Activated naive CD4-positive, alpha-beta T cell treated with anti-CD3 and anti-CD28 coated beads for 36 hours (primary cell): ENCODE measurements at regions not wholly inside any gene's neighbourhood (a gene's known extent, or its start where the extent isn't known, plus 50 kb on each side); places are given as distances from the start of the nearest gene placed in this dataset.

Source experiments
- CTCF ChIA-PET: fragments of 350-600 bp; sonication (Branson Sonifier 250); formaldehyde crosslinking; loops from one replicate; lab custom pipeline; 2021; ENCODE audit warnings: antibody characterized with exemption; lab: Charles Lee
- DNase-seq: peaks from one replicate; pipeline ENCODE4 v3.0.0-alpha.2; 2020
- H3K27ac Mint-ChIP-seq: one replicate; pipeline ENCODE4 v1.8.0; 2021; ENCODE audit warnings: mild to moderate bottlenecking, mixed read lengths
- H3K27me3 Mint-ChIP-seq: one replicate; pipeline ENCODE4 v1.8.0; 2021; ENCODE audit warnings: low read depth, mixed read lengths
- H3K36me3 Mint-ChIP-seq: one replicate; pipeline ENCODE4 v1.8.0; 2021; ENCODE audit warnings: low read depth, mixed read lengths
- H3K4me1 Mint-ChIP-seq: one replicate; pipeline ENCODE4 v1.8.0; 2021; ENCODE audit warnings: low read depth, mixed read lengths
- H3K4me3 Mint-ChIP-seq: one replicate; pipeline ENCODE4 v1.8.0; 2021; ENCODE audit warnings: mild to moderate bottlenecking, moderate library complexity, mixed read lengths
- H3K9me3 Mint-ChIP-seq: one replicate; pipeline ENCODE4 v1.8.0; 2021; ENCODE audit warnings: mixed read lengths
- intact Hi-C: fragments of 100-400 bp; cut with micrococcal nuclease; formaldehyde crosslinking; loops from one replicate; pipeline ENCODE4 v1.15.1; 2023

GRCh38 chr11:70825893-70826540, 426.4 kb downstream of the SHANK2 start:
- Mint-ChIP-seq H3K9me3 (no peaks in the 10 kb centered on the region), H3K27me3 (peaks cover 39% of the 10 kb centered on the region), H3K4me1 (peaks cover 5% of the 10 kb centered on the region), H3K36me3 (no peaks in the 10 kb centered on the region), H3K4me3 (no peak overlapping the region), H3K27ac (no peak overlapping the region)
- intact Hi-C loops: no loop called here
- CTCF ChIA-PET: interaction anchor here (0.9 to 1.2 kb wide), 2 partner anchors 16 to 69 kb away, joined by 3 read pairs; no protein-coding TSS in a partner anchor
- no peak for DNase-seq

GRCh38 chr11:70826541-70827335, 425.6 kb downstream of the SHANK2 start:
- H3K27ac Mint-ChIP-seq: no peak overlapping the region
- CTCF ChIA-PET: interaction anchor here (0.6 to 1.2 kb wide), 4 partner anchors 10 to 1184 kb away, joined by 3 read pairs; no protein-coding TSS in a partner anchor
- no peaks in the 10 kb centered on the region for H3K36me3 Mint-ChIP-seq

GRCh38 chr11:70828593-70829082, 423.7 kb downstream of the SHANK2 start:
- CTCF ChIA-PET: no interaction called here
- DNase-seq: no peak
- H3K9me3 Mint-ChIP-seq: no peaks in the 10 kb centered on the region
- intact Hi-C loops: no loop called here
- H3K27ac Mint-ChIP-seq: no peak overlapping the region
- peaks cover 5% of the 10 kb centered on the region for H3K4me1 Mint-ChIP-seq
- no peaks in the 10 kb centered on the region for H3K36me3 Mint-ChIP-seq
- no peak overlapping the region for H3K4me3 Mint-ChIP-seq
- peaks cover 39% of the 10 kb centered on the region for H3K27me3 Mint-ChIP-seq

More at GRCh38 chr11:70826541-70827335, 425.6 kb downstream of the SHANK2 start:
- Mint-ChIP-seq H3K9me3 (no peaks in the 10 kb centered on the region), H3K4me1 (peaks cover 5% of the 10 kb centered on the region), H3K27me3 (peaks cover 43% of the 10 kb centered on the region), H3K4me3 (no peak overlapping the region)
- no peak for DNase-seq
- intact Hi-C loops: no loop called here

- H3K36me3 Mint-ChIP-seq: no peaks in the 10 kb centered on the region
- H3K4me1 Mint-ChIP-seq: peaks cover 5% of the 10 kb centered on the region
- DNase-seq: no peak
- CTCF ChIA-PET: no interaction called here
- no peak overlapping the region for H3K4me3 Mint-ChIP-seq
- intact Hi-C loops: no loop called here
- H3K27ac Mint-ChIP-seq: no peak overlapping the region
- H3K9me3 Mint-ChIP-seq: no peaks in the 10 kb centered on the region
- H3K27me3 Mint-ChIP-seq: peaks cover 34% of the 10 kb centered on the region
These were observed 423.1 kb downstream of the SHANK2 start for GRCh38 chr11:70829134-70829885.

GRCh38 chr11:70829886-70830272, 422.5 kb downstream of the SHANK2 start:
- CTCF ChIA-PET: interaction anchor here (0.6 kb wide), 1 partner anchor 49 kb away, joined by 4 read pairs; no protein-coding TSS in a partner anchor
- Mint-ChIP-seq H3K36me3 (no peaks in the 10 kb centered on the region), H3K9me3 (no peaks in the 10 kb centered on the region), H3K4me1 (peaks cover 5% of the 10 kb centered on the region), H3K27ac (no peak overlapping the region), H3K27me3 (peaks cover 28% of the 10 kb centered on the region), H3K4me3 (no peak overlapping the region)
- no peak for DNase-seq
- intact Hi-C loops: no loop called here

- Mint-ChIP-seq H3K4me1 (no peaks in the 10 kb centered on the region), H3K27me3 (peaks cover 8% of the 10 kb centered on the region), H3K27ac (no peak overlapping the region), H3K9me3 (peaks cover 3% of the 10 kb centered on the region), H3K4me3 (no peak overlapping the region), H3K36me3 (no peaks in the 10 kb centered on the region)
- no peak for DNase-seq
- CTCF ChIA-PET: interaction anchor here (1.2 kb wide), 1 partner anchor 15 kb away, joined by 3 read pairs; no protein-coding TSS in a partner anchor
- intact Hi-C loops: no loop called here
These were observed 419.4 kb downstream of the SHANK2 start for GRCh38 chr11:70833011-70833410.

- Mint-ChIP-seq H3K27ac (no peak overlapping the region), H3K9me3 (peaks cover 8% of the 10 kb centered on the region)
These were observed 418.8 kb downstream of the SHANK2 start for GRCh38 chr11:70833554-70833953.

GRCh38 chr11:70834277-70834940, 418.0 kb downstream of the SHANK2 start:
- intact Hi-C loops: no loop called here
- Mint-ChIP-seq H3K27ac (no peak overlapping the region), H3K4me3 (no peak overlapping the region), H3K27me3 (peaks cover 3% of the 10 kb centered on the region), H3K9me3 (peaks cover 10% of the 10 kb centered on the region), H3K36me3 (peaks cover 2% of the 10 kb centered on the region), H3K4me1 (no peaks in the 10 kb centered on the region)
- DNase-seq: no peak
- CTCF ChIA-PET: interaction anchor here (1.2 kb wide), 1 partner anchor 16 kb away, joined by 3 read pairs; no protein-coding TSS in a partner anchor

More at GRCh38 chr11:70833554-70833953, 418.8 kb downstream of the SHANK2 start:
- CTCF ChIA-PET: interaction anchor here (1.2 kb wide), 1 partner anchor 16 kb away, joined by 3 read pairs; no protein-coding TSS in a partner anchor
- Mint-ChIP-seq H3K4me3 (no peak overlapping the region), H3K36me3 (peaks cover 2% of the 10 kb centered on the region), H3K4me1 (no peaks in the 10 kb centered on the region), H3K27me3 (peaks cover 6% of the 10 kb centered on the region)
- DNase-seq: no peak
- intact Hi-C loops: no loop called here

GRCh38 chr11:70834984-70835560, 417.3 kb downstream of the SHANK2 start:
- Mint-ChIP-seq H3K27me3 (peaks cover 3% of the 10 kb centered on the region), H3K9me3 (peaks cover 10% of the 10 kb centered on the region), H3K36me3 (peaks cover 2% of the 10 kb centered on the region), H3K4me1 (no peaks in the 10 kb centered on the region), H3K4me3 (no peak overlapping the region), H3K27ac (no peak overlapping the region)
- CTCF ChIA-PET: no interaction called here
- intact Hi-C loops: no loop called here
- DNase-seq: no peak

GRCh38 chr11:70836071-70836470, 416.3 kb downstream of the SHANK2 start:
- CTCF ChIA-PET: no interaction called here
- Mint-ChIP-seq H3K4me1 (no peaks in the 10 kb centered on the region), H3K36me3 (peaks cover 2% of the 10 kb centered on the region), H3K4me3 (no peak overlapping the region), H3K9me3 (peaks cover 10% of the 10 kb centered on the region), H3K27me3 (peaks cover 3% of the 10 kb centered on the region), H3K27ac (no peak overlapping the region)
- DNase-seq: no peak
- intact Hi-C loops: no loop called here

- H3K9me3 Mint-ChIP-seq: peaks cover 10% of the 10 kb centered on the region
- DNase-seq: no peak
- H3K27me3 Mint-ChIP-seq: peaks cover under 1% of the 10 kb centered on the region
- intact Hi-C loops: no loop called here
- CTCF ChIA-PET: interaction anchor here (0.6 kb wide), 1 partner anchor 768 kb away, joined by 3 read pairs; no protein-coding TSS in a partner anchor
- H3K36me3 Mint-ChIP-seq: peaks cover 2% of the 10 kb centered on the region
- no peaks in the 10 kb centered on the region for H3K4me1 Mint-ChIP-seq
- H3K27ac Mint-ChIP-seq: no peak overlapping the region
- no peak overlapping the region for H3K4me3 Mint-ChIP-seq
These were observed 414.2 kb downstream of the SHANK2 start for GRCh38 chr11:70838198-70838597.
